ENCODE measurements at regions not wholly inside any gene's neighbourhood (a gene's known extent, or its start where the extent isn't known, plus 50 kb on each side); places are given as distances from the start of the nearest gene placed in this dataset.

- TF ChIP-seq, protein P1, sequence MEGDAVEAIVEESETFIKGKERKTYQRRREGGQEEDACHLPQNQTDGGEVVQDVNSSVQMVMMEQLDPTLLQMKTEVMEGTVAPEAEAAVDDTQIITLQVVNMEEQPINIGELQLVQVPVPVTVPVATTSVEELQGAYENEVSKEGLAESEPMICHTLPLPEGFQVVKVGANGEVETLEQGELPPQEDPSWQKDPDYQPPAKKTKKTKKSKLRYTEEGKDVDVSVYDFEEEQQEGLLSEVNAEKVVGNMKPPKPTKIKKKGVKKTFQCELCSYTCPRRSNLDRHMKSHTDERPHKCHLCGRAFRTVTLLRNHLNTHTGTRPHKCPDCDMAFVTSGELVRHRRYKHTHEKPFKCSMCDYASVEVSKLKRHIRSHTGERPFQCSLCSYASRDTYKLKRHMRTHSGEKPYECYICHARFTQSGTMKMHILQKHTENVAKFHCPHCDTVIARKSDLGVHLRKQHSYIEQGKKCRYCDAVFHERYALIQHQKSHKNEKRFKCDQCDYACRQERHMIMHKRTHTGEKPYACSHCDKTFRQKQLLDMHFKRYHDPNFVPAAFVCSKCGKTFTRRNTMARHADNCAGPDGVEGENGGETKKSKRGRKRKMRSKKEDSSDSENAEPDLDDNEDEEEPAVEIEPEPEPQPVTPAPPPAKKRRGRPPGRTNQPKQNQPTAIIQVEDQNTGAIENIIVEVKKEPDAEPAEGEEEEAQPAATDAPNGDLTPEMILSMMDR (IDR thresholded peaks at IDR 0.05; ENCODE audit: borderline replicate concordance, extremely low read depth, low read length, poor library complexity, severe bottlenecking), result no peak
- no peak for TF ChIP-seq EZH2 (IDR thresholded peaks at IDR 0.05; ENCODE audit: borderline replicate concordance, low read depth, low read length, severe bottlenecking)
These were observed 198.7 kb upstream of the MEIS1 start for GRCh38 chr2:66236067-66236685.
